NCI-H146 (cell line): ENCODE measurements at regions not wholly inside any gene's neighbourhood (a gene's known extent, or its start where the extent isn't known, plus 50 kb on each side); places are given as distances from the start of the nearest gene placed in this dataset.

Experiments used
- DNase-seq: peaks from one replicate; lab custom pipeline; 2025; lab: John Stamatoyannopoulos, UW

GRCh38 chr6:163651915-163652668 is 237.6 kb downstream of the QKI start:
- DNase-seq: no peak

GRCh38 chr6:163651426-163651825 is 236.9 kb downstream of the QKI start:
- no peak for DNase-seq

- no peak for DNase-seq
Observed at GRCh38 chr6:163648868-163649267, 234.3 kb downstream of the QKI start.

- no peak for DNase-seq
Observed at GRCh38 chr6:163647624-163648023, 233.1 kb downstream of the QKI start.

GRCh38 chr6:163646866-163647265 is 232.3 kb downstream of the QKI start:
- DNase-seq: no peak

- DNase-seq: no peak
Observed at GRCh38 chr6:163646133-163646532, 231.6 kb downstream of the QKI start.

GRCh38 chr6:163645560-163645959 is 231.0 kb downstream of the QKI start:
- no peak for DNase-seq

GRCh38 chr6:163643866-163644265 is 229.3 kb downstream of the QKI start:
- DNase-seq: peak; percentile 85

GRCh38 chr6:163641706-163642105 is 227.2 kb downstream of the QKI start:
- DNase-seq: no peak

- no peak for DNase-seq
Observed at GRCh38 chr6:163640641-163641040, 226.1 kb downstream of the QKI start.

- DNase-seq: no peak
Observed at GRCh38 chr6:163637524-163637923, 223.0 kb downstream of the QKI start.

- no peak for DNase-seq
Observed at GRCh38 chr6:163635731-163636364, 221.3 kb downstream of the QKI start.

- no peak for DNase-seq
Observed at GRCh38 chr6:163635315-163635714, 220.8 kb downstream of the QKI start.

GRCh38 chr6:163634211-163635171 is 220.0 kb downstream of the QKI start:
- peak; percentile 99 for DNase-seq

- no peak for DNase-seq
Observed at GRCh38 chr6:163630991-163631390, 216.5 kb downstream of the QKI start.

- DNase-seq: no peak
Observed at GRCh38 chr6:163630572-163630971, 216.1 kb downstream of the QKI start.

GRCh38 chr6:163630096-163630495 is 215.6 kb downstream of the QKI start:
- DNase-seq: no peak
